HG03025 (cell line): ENCODE measurements at regions not wholly inside any gene's neighbourhood (a gene's known extent, or its start where the extent isn't known, plus 50 kb on each side); places are given as distances from the start of the nearest gene placed in this dataset.

Experiments
- ATAC-seq: cut with Tn5 transposase; IDR thresholded peaks from one replicate; pipeline ENCODE4 v1.9.1; 2021; ENCODE audit warnings: mild to moderate bottlenecking, moderate library complexity; ENCODE audit not compliant: unreplicated experiment, low FRiP score

DNA sequence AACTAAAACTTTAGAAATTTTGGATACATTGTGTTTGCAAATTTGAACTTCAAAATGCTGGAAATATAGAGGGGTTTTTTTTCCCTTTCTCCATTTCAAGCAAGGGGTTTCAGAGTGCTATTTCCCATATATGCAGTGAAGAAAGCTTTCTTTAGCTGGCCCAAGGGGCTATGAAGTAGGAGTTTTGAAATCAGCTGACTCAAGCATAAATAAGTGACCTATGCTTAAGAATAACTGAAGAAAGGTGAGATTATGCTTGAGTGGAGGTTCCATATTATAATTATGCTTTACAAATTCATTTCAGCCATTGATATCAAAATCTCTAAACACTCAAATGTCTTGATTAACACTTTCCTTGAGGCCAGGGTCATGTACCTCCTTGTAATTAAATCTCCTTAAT lies 51.0 kb upstream of the RBBP8 start:
- ATAC-seq, result no peak

DNA sequence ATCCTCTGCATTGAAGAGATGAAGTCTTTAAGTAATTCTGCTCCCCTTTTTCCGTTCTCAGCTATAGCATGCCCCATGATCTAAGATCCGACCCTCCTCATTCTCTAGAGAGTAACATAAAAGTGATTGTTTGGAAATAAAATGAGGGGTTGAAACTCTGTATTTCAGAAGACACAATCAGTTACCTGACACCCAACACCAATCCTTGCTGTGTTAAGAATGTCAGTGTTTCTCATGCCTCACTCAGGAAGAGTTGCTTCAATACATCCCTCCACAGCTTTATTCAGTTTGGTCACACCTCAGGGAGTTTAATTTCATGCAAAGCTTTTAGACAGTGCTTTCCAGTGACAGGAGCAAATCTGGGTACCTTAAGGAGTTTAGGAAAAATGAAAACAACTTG lies 49.9 kb upstream of the RBBP8 start:
- ATAC-seq, result no peak
